ENCODE measurements at regions not wholly inside any gene's neighbourhood (a gene's known extent, or its start where the extent isn't known, plus 50 kb on each side); places are given as distances from the start of the nearest gene placed in this dataset.

DNA sequence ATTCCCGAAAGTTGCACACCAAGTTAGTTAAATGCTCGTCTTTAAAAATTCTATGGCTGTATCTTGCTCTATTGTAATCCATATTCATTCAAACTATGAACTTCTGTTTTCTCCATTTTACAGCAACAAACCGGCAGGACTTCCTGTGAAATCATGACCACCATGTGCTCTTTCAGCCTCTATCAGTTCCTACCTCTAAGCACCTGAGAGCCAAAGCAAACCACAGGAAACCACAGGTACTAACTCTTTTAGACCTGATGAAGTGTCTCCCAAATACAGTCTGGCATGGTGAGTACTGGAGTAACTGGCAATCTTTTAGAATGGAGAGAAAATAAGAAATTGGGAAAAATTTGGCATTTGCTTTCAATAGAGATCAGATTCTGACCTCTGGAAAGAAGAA lies 186.5 kb upstream of the SLITRK3 start:
- no peak for FAIRE-seq
- no peaks in the 10 kb centered on the region for H4K20me1 ChIP-seq (ENCODE audit: control insufficient read depth, extremely low read depth, insufficient read depth, low read length)

DNA sequence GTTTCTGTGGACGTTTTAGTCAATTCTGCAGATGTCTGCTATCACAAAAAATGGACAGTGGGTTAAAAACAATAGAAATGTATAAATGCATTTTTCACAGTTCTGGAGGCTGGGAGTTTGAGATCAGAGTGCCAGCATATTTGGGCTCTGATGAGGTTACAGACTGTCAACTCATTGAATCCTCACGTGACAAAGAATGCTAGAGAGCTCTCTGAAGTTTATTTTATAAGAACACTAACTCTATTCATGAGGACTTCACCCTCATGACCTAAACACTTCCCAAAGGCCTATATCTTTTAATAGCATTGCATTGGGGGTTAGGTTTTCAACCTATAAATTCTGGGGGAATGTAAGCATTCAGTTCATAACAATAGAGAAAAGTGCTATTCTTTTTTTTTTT lies 182.6 kb upstream of the SLITRK3 start:
- Histone ChIP-seq H3K4me3 (ENCODE audit: control insufficient read depth in 2 of 3, extremely low read depth in 1 of 3, insufficient read depth in 2 of 3, low read depth in 1 of 3, low read length in 3 of 3) (no peak overlapping the region), H3K79me2 (ENCODE audit: control insufficient read depth, insufficient read depth, low read length) (no peaks in the 10 kb centered on the region), H3K27ac (ENCODE audit: control insufficient read depth, insufficient read depth, low read length) (no peak overlapping the region), H3K9me1 (ENCODE audit: control insufficient read depth, extremely low read depth, insufficient read depth, low read length) (no peaks in the 10 kb centered on the region), H3K4me2 (ENCODE audit: control insufficient read depth, extremely low read depth, insufficient read depth, low read depth, low read length) (no peak overlapping the region), H3K4me1 (ENCODE audit: control insufficient read depth, extremely low read depth, insufficient read depth, low read length) (no peaks in the 10 kb centered on the region), H4K20me1 (ENCODE audit: control insufficient read depth, extremely low read depth, insufficient read depth, low read length) (no peaks in the 10 kb centered on the region), H3K27me3 (ENCODE audit: control insufficient read depth, extremely low read depth, insufficient read depth, low read length) (no peaks in the 10 kb centered on the region), H3K36me3 (ENCODE audit: control insufficient read depth in 2 of 2, extremely low read depth in 1 of 2, insufficient read depth in 2 of 2, low read length in 2 of 2) (no peaks in the 10 kb centered on the region), H2AFZ (ENCODE audit: control insufficient read depth, low read length) (no peak overlapping the region), H3K9ac (ENCODE audit: control insufficient read depth, extremely low read depth, insufficient read depth, low read length) (no peak overlapping the region), H3K9me3 (ENCODE audit: control insufficient read depth, low read depth, low read length) (no peaks in the 10 kb centered on the region)
- DNase-seq (ENCODE audit: low read depth, low spot score), result no peak
- TF ChIP-seq, protein P1, sequence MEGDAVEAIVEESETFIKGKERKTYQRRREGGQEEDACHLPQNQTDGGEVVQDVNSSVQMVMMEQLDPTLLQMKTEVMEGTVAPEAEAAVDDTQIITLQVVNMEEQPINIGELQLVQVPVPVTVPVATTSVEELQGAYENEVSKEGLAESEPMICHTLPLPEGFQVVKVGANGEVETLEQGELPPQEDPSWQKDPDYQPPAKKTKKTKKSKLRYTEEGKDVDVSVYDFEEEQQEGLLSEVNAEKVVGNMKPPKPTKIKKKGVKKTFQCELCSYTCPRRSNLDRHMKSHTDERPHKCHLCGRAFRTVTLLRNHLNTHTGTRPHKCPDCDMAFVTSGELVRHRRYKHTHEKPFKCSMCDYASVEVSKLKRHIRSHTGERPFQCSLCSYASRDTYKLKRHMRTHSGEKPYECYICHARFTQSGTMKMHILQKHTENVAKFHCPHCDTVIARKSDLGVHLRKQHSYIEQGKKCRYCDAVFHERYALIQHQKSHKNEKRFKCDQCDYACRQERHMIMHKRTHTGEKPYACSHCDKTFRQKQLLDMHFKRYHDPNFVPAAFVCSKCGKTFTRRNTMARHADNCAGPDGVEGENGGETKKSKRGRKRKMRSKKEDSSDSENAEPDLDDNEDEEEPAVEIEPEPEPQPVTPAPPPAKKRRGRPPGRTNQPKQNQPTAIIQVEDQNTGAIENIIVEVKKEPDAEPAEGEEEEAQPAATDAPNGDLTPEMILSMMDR (optimal IDR thresholded peaks at IDR 0.05 in 1 of 3, IDR thresholded peaks at IDR 0.05 in 1 of 3, conservative IDR thresholded peaks at IDR 0.05 in 1 of 3; ENCODE audit: extremely low read depth in 1 of 3, insufficient read depth in 2 of 3, low read length in 3 of 3), result no peak
- no peak for TF ChIP-seq EZH2 (IDR thresholded peaks at IDR 0.05; ENCODE audit: low read length)
- FAIRE-seq, result no peak
- dilution Hi-C loops (cut with MboI; ENCODE audit: extremely low pct_ligation_motif_present, low sequenced_read_pairs), result no loop called here

More for the DNA sequence above, 186.5 kb upstream of the SLITRK3 start:
- no peaks in the 10 kb centered on the region for H3K27me3 ChIP-seq (ENCODE audit: control insufficient read depth, extremely low read depth, insufficient read depth, low read length)
- H3K4me1 ChIP-seq (ENCODE audit: control insufficient read depth, extremely low read depth, insufficient read depth, low read length), result no peaks in the 10 kb centered on the region
- H3K4me3 ChIP-seq (ENCODE audit: control insufficient read depth in 2 of 3, extremely low read depth in 1 of 3, insufficient read depth in 2 of 3, low read depth in 1 of 3, low read length in 3 of 3), result no peak overlapping the region
- TF ChIP-seq, protein P1 (optimal IDR thresholded peaks at IDR 0.05 in 1 of 3, IDR thresholded peaks at IDR 0.05 in 1 of 3, conservative IDR thresholded peaks at IDR 0.05 in 1 of 3; ENCODE audit: extremely low read depth in 1 of 3, insufficient read depth in 2 of 3, low read length in 3 of 3), result no peak
- no peak for TF ChIP-seq EZH2 (IDR thresholded peaks at IDR 0.05; ENCODE audit: low read length)
- H2AFZ ChIP-seq (ENCODE audit: control insufficient read depth, low read length), result no peak overlapping the region
- no peak overlapping the region for H3K9ac ChIP-seq (ENCODE audit: control insufficient read depth, extremely low read depth, insufficient read depth, low read length)
- no peak overlapping the region for H3K27ac ChIP-seq (ENCODE audit: control insufficient read depth, insufficient read depth, low read length)
- no peaks in the 10 kb centered on the region for H3K36me3 ChIP-seq (ENCODE audit: control insufficient read depth in 2 of 2, extremely low read depth in 1 of 2, insufficient read depth in 2 of 2, low read length in 2 of 2)
- dilution Hi-C loops (cut with MboI; ENCODE audit: extremely low pct_ligation_motif_present, low sequenced_read_pairs), result no loop called here
- no peaks in the 10 kb centered on the region for H3K9me3 ChIP-seq (ENCODE audit: control insufficient read depth, low read depth, low read length)
- H3K9me1 ChIP-seq (ENCODE audit: control insufficient read depth, extremely low read depth, insufficient read depth, low read length), result no peaks in the 10 kb centered on the region
- DNase-seq (ENCODE audit: low read depth, low spot score), result no peak
- no peak overlapping the region for H3K4me2 ChIP-seq (ENCODE audit: control insufficient read depth, extremely low read depth, insufficient read depth, low read depth, low read length)
- no peaks in the 10 kb centered on the region for H3K79me2 ChIP-seq (ENCODE audit: control insufficient read depth, insufficient read depth, low read length)
